A673 (cell line): ENCODE measurements at regions not wholly inside any gene's neighbourhood (a gene's known extent, or its start where the extent isn't known, plus 50 kb on each side); places are given as distances from the start of the nearest gene placed in this dataset.

Experiments used
- EZH2 ChIP-seq: fragments of 200-600 bp; sonication (generic); IDR thresholded peaks from 2 replicates; pipeline ENCODE4 v1.6.1; 2017; ENCODE audit warnings: borderline replicate concordance, low read depth, mild to moderate bottlenecking, mixed read lengths, antibody characterized with exemption, low read length; ENCODE audit not compliant: poor library complexity, severe bottlenecking
- TF ChIP-seq, protein P1 (sequence below): fragments of 300-800, 200-600 bp; sonication (generic); conservative IDR thresholded peaks from 2 replicates; pipeline ENCODE4 v1.5.1; 2017; ENCODE audit warnings: low read depth, mild to moderate bottlenecking, antibody characterized with exemption, low read length, moderate library complexity, mixed read lengths

- no peak for TF ChIP-seq EZH2
- TF ChIP-seq, protein P1, sequence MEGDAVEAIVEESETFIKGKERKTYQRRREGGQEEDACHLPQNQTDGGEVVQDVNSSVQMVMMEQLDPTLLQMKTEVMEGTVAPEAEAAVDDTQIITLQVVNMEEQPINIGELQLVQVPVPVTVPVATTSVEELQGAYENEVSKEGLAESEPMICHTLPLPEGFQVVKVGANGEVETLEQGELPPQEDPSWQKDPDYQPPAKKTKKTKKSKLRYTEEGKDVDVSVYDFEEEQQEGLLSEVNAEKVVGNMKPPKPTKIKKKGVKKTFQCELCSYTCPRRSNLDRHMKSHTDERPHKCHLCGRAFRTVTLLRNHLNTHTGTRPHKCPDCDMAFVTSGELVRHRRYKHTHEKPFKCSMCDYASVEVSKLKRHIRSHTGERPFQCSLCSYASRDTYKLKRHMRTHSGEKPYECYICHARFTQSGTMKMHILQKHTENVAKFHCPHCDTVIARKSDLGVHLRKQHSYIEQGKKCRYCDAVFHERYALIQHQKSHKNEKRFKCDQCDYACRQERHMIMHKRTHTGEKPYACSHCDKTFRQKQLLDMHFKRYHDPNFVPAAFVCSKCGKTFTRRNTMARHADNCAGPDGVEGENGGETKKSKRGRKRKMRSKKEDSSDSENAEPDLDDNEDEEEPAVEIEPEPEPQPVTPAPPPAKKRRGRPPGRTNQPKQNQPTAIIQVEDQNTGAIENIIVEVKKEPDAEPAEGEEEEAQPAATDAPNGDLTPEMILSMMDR = no peak
Measured at GRCh38 chr16:58889516-58889915, 155.4 kb upstream of the GOT2 start.
